OCI-LY7 (cell line): ENCODE measurements at regions not wholly inside any gene's neighbourhood (a gene's known extent, or its start where the extent isn't known, plus 50 kb on each side); places are given as distances from the start of the nearest gene placed in this dataset.

Experiments used
- CTCF ChIP-seq: fragments of 200-600 bp; sonication (generic); conservative IDR thresholded peaks from 2 replicates; pipeline ENCODE4 v1.5.1; 2014; ENCODE audit warnings: mild to moderate bottlenecking, antibody characterized with exemption, low read length, moderate library complexity, mixed read lengths
- EZH2phosphoT487 ChIP-seq: fragments of 200-600 bp; sonication (generic); IDR thresholded peaks from 2 replicates; pipeline ENCODE4 v1.6.1; 2018; ENCODE audit warnings: low read depth, borderline replicate concordance, mild to moderate bottlenecking, mixed run types, antibody characterized with exemption, low read length, moderate library complexity, mixed read lengths

GRCh38 chr6:94487371-94487770 is 1068.0 kb upstream of the EPHA7 start:
- no peak for TF ChIP-seq CTCF
- TF ChIP-seq EZH2phosphoT487: no peak
